NCI-H1930 (cell line): ENCODE measurements at regions not wholly inside any gene's neighbourhood (a gene's known extent, or its start where the extent isn't known, plus 50 kb on each side); places are given as distances from the start of the nearest gene placed in this dataset.

Experiments
- DNase-seq, 2 experiments: peaks; one replicate each; lab custom pipeline; 2025; lab: John Stamatoyannopoulos, UW

DNA sequence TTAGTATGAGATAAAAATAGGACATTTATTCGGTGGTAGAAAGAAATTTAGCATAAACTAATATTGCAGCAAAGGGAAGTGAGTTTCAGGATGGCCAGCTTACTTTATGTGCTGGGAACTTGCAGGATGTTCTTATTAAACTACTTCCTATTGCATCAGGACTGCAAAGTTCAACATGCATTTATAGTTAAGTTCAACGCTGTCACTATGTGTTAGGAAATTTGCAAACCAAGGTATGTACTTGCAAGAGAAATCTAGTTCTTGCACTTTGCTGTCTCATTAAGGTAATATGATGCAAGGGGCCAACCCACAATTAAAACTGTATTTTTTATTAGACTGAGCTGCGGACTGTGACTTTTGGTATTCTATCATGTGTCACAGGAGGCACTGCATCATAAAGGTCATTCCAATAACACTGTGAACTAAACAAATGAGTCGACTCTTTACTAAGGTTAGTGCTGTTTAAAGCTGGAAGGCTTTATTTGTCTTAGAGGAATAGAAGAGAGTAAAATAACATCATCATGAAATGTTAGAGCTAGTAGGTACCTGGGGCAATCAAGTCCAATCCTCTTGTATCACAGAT, 1525.7 kb upstream of the TENM3 start:
- DNase-seq, result no peak

DNA sequence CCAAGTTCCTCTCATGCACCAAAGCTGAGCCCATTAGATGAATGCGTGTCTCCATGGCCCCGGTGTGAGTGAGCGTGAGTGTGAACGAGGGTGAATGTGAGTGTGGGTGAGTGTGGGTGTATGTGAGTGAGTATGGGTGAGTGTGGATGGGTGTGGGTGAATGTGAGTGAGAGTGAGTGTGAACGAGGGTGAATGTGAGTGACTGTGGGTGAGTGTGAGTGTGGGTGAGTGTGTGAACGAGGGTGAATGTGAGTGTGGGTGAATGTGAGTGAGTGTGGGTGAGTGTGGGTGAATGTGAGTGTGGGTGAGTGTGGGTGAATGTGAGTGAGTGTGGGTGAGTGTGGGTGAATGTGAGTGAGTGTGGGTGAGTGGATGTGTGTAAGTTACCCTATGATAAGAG, 1521.8 kb upstream of the TENM3 start:
- no peak for DNase-seq

DNA sequence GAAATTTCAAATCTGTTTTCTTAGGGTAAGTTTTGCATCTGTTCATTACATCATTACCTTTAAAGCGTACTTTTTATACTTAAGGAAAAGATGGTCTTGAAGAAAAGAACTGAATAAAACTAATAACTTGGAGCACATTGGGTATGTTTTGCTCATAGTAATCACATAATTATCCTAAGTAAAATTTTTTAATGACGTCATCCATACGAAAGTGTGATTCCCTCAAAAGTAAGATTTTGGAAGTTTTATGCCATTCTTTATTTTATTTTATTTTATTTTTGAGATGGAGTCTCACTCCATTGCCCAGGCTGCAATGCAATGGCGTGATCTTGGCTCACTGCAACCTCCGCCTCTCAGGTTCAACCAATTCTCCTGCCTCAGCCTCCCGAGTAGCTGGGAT, 1516.6 kb upstream of the TENM3 start:
- no peak for DNase-seq

DNA sequence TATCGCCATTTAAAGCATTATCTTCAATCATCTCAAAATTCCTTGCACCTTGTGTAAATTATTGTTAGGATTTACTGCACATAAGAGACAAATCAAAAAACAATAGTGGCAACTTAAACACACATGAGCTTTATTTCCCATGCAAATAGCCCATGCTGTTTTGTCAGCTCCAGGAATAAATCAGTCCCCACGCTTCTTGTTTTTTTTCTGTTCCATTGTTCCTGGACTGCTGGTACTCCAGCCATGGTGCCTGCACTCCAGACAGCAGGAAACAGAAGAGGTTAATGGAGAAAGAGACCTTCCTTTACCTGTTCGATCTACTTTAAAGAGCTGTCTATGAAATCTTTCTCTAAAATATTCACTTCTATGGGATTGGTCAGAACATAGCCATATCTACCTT, 1515.7 kb upstream of the TENM3 start:
- DNase-seq, result no peak

DNA sequence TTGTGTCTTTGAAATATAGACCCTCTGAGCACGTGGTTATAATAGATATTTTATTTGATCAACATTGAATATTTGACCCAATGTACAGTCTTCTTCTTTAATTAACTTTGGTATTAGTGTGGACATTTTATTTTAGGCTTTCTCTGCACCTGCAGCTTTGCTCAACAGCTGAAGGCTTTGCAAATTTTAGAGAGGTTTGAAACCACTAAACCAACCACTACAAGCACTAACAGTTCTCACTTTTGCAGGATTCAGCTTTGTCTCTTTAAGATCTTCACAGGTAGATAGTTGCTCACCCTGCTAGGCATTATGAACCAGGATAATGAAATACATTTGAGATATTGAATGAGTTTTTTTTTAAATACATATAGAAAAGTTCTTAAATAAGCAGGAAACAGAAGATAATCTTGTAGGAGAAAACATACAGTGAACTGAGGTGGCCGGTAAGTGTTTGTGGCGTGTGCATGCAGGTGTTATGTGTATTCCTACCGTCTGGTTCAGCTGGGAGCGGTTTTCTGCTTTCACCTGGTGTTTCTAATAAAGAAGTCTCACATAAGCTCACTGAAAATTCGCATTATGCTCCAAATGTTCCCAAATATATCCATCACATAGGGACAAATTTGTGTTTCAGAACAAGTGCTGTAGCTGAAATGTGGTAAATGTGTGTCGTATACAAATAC, 1508.3 kb upstream of the TENM3 start:
- DNase-seq, result no peak

DNA sequence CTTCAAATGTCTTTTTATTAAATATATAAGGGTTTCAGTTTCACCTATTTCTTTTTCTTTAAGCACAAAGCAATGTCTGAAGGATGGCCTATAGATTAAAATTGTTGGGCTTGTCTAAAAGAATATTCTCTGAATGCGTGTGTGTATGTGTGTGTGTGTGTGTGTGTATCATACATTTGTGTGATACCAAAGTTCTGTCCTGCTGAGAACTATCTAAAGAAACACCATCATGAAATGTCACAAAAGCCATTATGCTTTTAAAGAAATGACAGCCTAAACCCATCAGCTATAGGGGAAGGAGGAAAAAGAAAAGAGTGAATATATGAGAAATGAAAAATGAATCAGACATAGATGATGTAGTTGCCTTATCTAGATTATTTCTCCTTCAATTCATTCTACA, 1501.5 kb upstream of the TENM3 start:
- DNase-seq, result no peak

DNA sequence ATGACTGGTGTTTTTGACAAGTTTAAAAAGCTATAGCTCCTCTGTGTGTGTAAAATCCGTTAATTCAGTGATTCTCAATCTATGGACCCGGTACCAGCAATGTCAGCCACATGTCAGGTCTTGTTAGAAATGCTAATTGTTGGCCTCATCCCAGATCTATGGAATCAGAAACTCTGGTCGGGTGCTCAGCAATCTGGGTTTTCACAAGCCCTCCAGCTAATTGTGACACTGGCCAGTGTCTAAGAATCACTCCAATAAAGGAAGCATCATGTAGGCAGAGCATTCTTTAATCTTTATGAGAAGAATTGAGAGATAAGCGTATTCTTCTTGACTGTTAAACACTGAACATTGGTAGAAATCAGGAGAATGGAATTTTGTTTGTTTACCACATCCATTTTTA, 1498.2 kb upstream of the TENM3 start:
- no peak for DNase-seq

DNA sequence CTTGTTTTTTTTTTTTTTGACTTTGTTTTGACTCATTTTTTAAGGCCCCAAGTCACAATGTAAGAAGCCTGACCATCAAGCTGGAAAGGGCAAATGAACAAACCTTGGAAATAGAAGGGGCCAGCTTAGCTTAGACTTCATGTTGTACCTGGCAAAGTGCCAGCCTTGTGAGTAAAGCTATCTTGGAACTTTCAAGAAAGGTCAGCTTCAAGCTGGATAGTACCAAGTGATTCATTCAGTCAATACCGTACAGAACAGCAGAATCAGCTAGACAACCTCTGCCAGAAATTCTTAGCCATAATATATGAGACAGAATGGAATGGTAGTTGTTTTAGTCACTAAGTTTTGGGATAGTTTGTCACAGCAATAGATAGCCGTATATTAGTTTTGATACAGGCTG, 1492.2 kb upstream of the TENM3 start:
- no peak for DNase-seq

DNA sequence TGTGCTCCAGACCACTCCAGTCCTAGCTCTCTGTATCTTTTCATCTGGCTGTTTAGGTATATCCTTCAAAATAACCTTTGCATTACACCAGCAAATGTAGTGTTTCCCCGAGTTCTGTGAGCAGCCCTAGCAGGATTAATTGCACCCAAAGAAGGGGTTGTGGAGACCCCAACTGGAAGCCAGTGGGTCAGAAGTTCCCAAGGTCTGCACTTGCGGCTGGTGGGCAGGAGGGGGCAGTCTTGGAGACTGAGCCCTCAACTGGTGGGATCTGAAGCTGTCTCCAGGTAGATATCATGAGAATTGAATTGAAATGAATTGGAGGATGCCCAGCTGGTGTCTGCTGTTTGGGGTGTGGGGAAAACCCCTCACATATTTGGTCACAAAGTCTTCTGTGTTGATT, 1485.3 kb upstream of the TENM3 start:
- DNase-seq, result no peak

DNA sequence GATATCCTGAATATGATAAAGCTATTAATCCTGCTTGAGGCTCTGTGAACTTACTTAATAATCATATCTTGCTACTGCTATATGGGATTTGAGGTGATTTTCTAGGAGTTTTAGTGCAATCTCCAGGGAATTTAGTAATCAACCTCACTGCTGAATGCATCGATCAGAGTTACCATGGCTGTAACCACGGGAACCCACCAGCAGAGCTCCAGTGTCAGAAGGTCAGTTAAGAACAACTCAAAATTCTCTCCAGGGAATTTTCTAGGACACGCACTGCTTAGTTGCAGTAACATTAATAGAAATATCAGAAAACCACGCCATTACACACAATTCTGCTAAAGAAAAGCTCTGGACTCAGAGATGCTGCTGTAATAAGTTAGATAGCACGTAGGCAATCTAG, 1477.2 kb upstream of the TENM3 start:
- DNase-seq, result no peak

DNA sequence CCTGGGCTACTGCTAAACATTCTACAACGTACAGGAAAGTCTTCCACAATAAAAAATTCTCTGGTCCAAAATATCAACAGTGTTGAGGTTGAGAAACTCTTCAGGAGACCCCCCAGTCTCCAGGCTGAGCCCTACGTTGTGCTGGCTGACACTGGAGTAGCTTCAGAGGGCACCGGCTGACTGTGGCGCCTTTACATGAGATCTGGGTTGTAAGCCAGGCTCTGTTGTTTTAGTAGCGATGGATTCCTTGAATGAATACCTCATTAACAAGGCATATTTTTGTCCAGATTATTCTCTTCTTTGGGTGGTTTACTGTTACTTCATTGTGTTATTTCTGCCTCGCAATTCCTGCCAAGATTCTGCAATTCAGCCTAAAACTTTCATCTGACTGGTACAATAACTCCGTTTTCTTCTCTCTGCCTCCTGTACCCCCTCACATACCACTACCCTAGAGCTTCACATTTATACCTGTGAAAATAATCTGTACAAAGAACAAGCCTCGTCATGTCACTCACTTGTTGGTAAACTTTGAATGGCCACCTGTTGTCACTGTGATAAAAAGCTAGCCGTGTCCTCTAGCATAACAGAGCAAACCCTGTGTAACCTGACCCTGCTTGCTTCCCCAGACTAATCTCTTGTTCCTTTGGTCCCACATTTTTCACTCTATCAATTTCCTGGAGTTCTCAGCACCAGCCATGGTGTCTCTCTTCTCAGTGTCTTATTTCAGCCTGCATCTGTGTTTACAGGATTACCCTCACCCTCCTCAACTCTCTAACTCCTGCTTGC, 1476.1 kb upstream of the TENM3 start:
- no peak for DNase-seq

DNA sequence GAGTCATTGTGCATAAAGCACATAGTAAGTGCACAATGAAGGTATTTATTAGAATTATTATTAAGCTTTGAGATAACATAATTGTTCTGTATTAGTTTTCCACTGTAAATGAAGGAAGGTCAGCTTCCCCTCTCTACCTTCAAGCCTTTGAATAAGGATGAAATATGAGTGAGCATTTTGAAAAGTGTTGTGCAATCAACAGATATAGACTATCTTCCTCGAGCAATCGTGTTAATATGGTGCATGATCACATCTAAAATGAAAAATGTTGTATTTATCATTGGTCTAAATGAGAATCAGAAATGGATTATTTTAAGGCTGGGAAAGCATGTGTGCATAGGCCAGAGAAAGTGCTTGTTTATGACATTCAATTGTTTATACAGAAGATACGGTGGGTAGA, 1474.6 kb upstream of the TENM3 start:
- no peak for DNase-seq

DNA sequence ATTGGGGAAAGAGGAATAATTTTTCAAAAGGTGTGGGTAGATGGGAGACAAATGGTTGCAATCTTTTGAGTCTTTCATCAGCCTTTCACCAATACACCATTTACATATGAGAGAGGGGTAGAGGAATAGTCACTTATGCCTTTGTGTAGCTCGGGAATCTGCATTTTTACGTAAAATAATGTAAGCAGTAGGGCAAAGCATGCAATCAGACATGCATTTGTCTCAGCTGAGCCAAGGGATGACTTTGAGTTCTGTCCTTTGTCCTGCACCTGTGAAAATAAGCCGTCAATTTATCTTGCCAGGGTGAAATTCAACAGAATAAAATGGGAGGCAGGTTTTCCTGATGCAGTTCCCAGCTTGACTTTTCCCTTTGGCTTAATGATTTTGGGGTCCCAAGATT, 1473.4 kb upstream of the TENM3 start:
- no peak for DNase-seq

DNA sequence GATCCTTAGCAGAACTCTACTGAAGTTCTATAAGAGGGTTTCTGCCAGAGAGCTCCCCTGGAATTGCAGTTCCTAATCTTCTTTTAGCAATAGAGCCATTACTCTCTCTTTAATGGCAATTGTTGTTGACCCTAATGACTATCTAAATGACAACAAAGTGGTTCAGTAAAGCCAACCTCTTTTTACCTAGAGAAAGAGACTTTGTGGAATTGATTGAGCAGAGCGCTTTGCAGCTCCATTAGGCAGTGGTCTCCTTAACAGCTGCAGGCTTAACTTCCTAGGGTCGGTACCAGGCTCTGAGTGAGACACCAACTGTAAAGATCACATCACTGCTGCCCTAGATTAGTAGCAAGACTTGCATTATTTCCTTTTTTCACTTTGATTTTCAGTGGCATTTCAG, 1472.9 kb upstream of the TENM3 start:
- DNase-seq, result no peak

DNA sequence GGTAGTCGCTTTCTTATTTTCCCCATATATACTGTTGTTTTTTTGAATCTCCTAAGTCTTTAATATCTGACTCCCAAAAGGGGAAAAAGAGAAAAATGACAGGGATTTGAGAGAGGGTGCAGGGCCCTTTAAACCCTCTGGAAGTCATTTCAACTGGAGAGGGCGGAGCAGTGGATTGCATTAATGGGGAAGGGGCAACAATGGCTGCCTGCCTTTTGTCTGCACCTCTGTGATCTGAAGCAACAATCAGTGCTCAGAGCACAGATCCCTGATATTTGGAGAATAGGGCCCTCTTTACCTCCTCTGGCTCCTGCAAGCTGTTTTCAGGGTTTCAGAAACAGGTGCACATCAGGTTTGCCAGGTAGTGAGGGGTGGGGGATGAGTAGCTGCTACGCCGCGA, 1458.3 kb upstream of the TENM3 start:
- DNase-seq, result no peak

DNA sequence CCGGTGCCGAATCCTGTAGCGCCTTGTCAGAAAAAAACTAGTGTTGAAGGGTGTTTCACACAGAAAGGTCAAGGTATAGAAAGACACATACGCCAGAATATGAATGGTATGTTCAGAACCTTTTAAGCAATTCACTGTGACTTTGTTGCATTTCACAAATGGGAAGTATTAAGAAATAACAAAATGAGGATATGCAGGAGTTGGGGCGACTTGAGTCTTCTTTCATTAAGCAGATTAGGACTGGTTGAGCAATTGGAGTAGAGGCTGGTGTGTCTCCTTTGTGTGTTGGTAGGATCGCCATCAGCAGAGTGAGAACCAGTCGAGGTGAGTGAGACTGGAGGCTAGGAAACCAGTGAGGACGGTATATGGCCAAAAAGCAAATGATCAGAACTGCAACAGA, 1454.5 kb upstream of the TENM3 start:
- no peak for DNase-seq

DNA sequence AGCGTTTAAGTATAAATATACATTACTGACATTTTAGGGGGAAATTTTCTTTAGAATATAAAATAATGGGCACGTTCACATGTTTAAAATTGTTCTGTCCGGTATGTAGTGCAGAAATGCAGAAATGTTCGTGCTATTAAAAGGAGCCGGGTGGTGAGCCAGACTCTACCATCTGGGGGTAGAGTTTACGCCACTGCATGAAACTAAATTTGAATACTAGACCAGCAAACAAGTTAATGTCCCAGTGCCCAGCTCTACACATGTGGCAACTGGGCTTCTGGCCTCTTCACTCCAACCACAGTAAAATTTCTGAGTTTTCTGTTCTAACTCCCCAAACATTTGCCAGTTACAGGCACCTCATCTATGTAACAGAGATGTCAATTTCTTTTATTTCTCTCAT, 1453.3 kb upstream of the TENM3 start:
- DNase-seq, result no peak

DNA sequence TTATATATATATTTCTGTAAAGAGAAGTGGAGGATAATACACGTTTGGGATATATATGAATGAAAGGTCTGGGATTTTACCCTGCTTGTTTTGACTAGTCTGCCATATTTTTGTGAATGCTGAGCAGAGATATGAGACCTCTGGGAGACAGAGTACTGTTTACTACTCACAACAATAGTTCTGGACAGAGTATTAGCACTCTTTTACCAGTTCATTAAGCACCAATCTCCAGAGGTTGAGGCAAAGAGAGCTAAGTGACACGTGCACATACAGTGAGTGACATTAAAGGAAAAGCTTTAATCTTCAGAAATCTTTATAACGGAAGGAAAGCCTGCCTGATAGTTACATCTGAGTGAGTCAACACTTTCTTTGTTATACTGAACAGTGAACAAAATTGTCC, 1452.7 kb upstream of the TENM3 start:
- no peak for DNase-seq

DNA sequence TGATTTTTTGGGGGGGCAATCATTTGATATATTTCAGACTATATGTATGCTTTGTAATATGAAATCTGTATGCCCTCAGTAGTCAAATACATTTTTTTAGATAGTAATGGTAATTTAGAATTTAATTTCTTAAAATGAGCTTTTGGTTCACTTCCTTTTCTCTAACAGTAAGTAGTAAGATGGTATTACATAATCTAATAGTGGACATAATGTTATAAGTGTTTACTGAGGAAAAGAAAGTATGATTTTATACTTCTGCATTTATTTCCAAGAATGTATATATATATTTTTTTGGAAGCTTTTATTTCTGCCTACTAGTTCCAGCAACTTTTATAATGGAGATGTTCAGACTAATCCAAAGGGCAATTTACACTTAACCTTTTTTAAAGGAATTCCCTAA, 1450.7 kb upstream of the TENM3 start:
- no peak for DNase-seq

DNA sequence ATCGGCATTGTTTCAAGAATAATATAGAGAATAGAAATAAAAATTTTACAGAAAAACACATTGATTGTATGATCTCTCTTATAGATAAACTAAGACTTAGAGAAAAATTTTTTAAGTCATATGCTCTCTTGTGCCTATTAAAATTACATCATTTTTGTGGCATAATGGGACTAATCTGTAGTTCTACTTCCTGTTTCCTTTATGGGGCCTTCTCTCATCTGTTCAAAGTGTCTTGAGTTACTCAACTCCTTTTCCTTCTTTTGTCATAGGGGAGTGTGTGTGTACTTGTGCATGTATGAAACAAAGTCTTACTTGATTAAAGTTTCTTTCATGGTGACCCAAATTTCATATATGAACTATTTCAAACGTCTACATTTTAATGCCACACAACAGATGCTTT, 1448.9 kb upstream of the TENM3 start:
- no peak for DNase-seq

DNA sequence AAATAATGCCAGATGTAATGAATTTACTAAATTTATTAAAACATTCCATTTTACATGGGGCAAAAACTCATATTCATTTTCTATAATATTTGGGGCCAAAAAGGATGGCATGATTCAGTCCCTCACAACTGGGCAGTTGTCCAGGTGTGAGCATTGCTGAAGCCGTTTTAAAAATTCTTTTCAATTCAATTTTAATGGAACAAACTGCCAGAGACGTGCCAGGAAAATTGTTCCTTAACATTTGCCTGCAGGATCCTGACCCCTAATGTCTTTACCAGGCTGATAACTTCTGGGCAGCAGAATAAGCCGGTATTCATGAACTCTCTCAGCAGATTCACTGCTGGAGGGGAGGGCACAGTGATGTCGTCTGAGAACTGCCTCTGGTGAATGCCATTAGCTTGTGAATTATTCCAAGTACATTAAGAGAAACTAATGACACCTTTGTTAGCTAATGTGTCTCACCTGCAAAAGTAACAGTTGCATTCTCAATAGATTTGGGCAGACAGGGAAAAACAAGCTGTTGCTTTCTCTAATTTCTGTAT, 1445.1 kb upstream of the TENM3 start:
- DNase-seq, result no peak

DNA sequence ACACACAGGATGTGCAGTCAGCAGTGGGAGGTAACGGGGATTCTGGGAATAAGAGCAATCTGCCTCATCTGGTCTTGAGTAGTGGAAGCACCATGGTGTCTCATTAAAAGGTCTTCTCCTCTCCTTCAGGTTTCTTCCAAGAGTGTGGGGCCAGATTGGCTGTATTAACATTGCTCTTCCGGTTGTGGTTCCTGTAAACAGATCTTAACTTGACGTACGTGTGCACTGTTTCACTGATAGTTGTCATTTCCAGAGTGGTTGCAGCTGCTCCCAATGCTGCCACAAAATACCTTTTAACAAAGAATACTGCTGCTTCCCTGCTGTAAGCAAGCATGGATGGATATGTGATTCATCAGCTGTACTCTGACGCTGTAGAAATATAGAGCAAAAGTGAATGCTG, 1443.4 kb upstream of the TENM3 start:
- no peak for DNase-seq

DNA sequence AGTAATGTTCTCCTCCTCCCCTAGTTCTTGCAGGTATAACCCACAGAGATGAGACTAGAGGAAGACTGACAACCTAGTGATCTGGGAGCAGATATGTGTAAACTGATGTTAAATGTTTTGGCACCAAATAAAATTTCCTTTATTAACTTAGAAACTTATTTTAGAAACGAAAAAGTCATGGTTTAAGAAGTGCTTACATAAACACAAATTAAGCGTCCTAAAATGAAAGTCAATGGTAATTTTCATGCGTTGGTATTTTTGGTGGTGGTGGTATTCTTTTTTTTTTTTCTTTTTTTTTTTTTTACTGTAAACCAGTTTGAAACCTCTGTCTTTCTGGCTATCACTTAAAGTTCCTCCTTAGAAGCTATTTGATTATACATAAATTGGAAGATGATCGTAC, 1438.1 kb upstream of the TENM3 start:
- no peak for DNase-seq
